Liver (tissue), 3 donors: ENCODE measurements at regions not wholly inside any gene's neighbourhood (a gene's known extent, or its start where the extent isn't known, plus 50 kb on each side); places are given as distances from the start of the nearest gene placed in this dataset.

ENCODE experiments used
- ATF3 ChIP-seq: IDR thresholded peaks from 2 replicates; pipeline ENCODE4 v1.6.1; 2016; ENCODE audit warnings: antibody characterized with exemption
- CTCF ChIP-seq: fragments of 150-350 bp; IDR thresholded peaks from 2 replicates; pipeline ENCODE4 v1.5.1; 2017; ENCODE audit warnings: improper control_type of control experiment, low read depth, low read length; ENCODE audit not compliant: missing input control
- FOXA2 ChIP-seq: IDR thresholded peaks from 2 replicates; pipeline ENCODE4 v1.6.1; 2016; ENCODE audit warnings: antibody characterized with exemption
- GABPA ChIP-seq, 2 donors: IDR thresholded peaks in 1 of 2; conservative IDR thresholded peaks in 1 of 2; 2 replicates each; pipeline ENCODE4 v1.6.1; 2016; ENCODE audit warnings: antibody characterized with exemption in 2 of 2, mild to moderate bottlenecking in 1 of 2, moderate library complexity in 1 of 2
- HNF4A ChIP-seq, 2 donors: conservative IDR thresholded peaks; 2 replicates each; pipeline ENCODE4 v1.6.1; 2016; ENCODE audit warnings: antibody characterized with exemption in 2 of 2, mild to moderate bottlenecking in 2 of 2
- JUND ChIP-seq, 2 donors: IDR thresholded peaks; 2 replicates each; pipeline ENCODE4 v1.6.1; 2016; ENCODE audit warnings: antibody characterized with exemption in 2 of 2
- MAX ChIP-seq: IDR thresholded peaks from 2 replicates; pipeline ENCODE4 v1.6.1; 2016; ENCODE audit warnings: antibody characterized with exemption
- NR2F2 ChIP-seq: IDR thresholded peaks from 2 replicates; pipeline ENCODE4 v1.6.1; 2016; ENCODE audit warnings: antibody characterized with exemption
- REST ChIP-seq: IDR thresholded peaks from 2 replicates; pipeline ENCODE4 v1.6.1; 2016; ENCODE audit warnings: antibody characterized with exemption, mild to moderate bottlenecking
- SP1 ChIP-seq: IDR thresholded peaks from 2 replicates; pipeline ENCODE4 v1.6.1; 2018; ENCODE audit warnings: antibody characterized with exemption, mild to moderate bottlenecking
- TAF1 ChIP-seq: conservative IDR thresholded peaks from 2 replicates; pipeline ENCODE4 v1.6.1; 2016; ENCODE audit warnings: antibody characterized with exemption, mild to moderate bottlenecking
- YY1 ChIP-seq: IDR thresholded peaks from 2 replicates; pipeline ENCODE4 v1.6.1; 2016; ENCODE audit warnings: antibody characterized with exemption, mild to moderate bottlenecking
- donor health status: healthy.
- donor health status: healthy.

- TF ChIP-seq CTCF (no peak), SP1 (no peak), NR2F2 (no peak), FOXA2 (no peak), TAF1 (no peak), GABPA (IDR thresholded peaks at IDR 0.05 in 1 of 2, conservative IDR thresholded peaks at IDR 0.05 in 1 of 2) (no peak), MAX (no peak), ATF3 (no peak), JUND (IDR thresholded peaks at IDR 0.05) (no peak), REST (no peak), HNF4A (conservative IDR thresholded peaks at IDR 0.05) (no peak), YY1 (no peak)
Measured at GRCh38 chr14:54330876-54331275, 65.9 kb upstream of the CDKN3 start.
